ENCODE measurements at regions not wholly inside any gene's neighbourhood (a gene's known extent, or its start where the extent isn't known, plus 50 kb on each side); places are given as distances from the start of the nearest gene placed in this dataset.

DNA sequence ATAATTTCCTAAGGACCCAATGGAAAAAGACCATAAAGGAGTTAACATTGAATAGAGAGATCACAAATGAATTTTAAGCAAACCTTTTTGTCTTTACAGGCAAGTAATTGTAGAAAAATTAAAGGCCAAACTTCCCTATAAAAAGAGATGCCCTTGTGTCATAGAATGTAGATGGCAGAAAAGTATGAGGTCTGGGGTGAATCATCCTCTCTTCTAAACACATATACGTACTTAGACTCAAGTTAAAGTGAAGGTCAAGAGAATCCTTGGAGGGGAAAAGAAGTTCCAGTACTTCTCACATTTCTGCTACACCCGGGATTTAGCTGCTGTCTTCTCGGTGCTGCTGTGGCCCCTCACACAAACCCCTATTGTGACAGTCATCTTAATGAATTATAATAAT is 116.2 kb upstream of the ARID2 start:
- no peaks in the 10 kb centered on the region for H3K9me3 ChIP-seq (replicated peaks; ENCODE audit: control insufficient read depth, insufficient read depth, low read length)
- DNase-seq (ENCODE audit: low read depth, low spot score) (no peak), FAIRE-seq (no peak)
- H3K36me3 ChIP-seq (ENCODE audit: control insufficient read depth in 2 of 2, extremely low read depth in 1 of 2, insufficient read depth in 2 of 2, low read length in 2 of 2) = no peaks in the 10 kb centered on the region
- H3K4me2 ChIP-seq (ENCODE audit: insufficient read depth, low read length) = no peak overlapping the region
- H4K20me1 ChIP-seq (replicated peaks; ENCODE audit: control insufficient read depth, extremely low read depth, insufficient read depth, low read length) = no peaks in the 10 kb centered on the region
- no peaks in the 10 kb centered on the region for H3K9me1 ChIP-seq (replicated peaks; ENCODE audit: control insufficient read depth, extremely low read depth, insufficient read depth, low read length)
- POLR2A ChIA-PET = no interaction called here
- no peaks in the 10 kb centered on the region for H3K27me3 ChIP-seq (ENCODE audit: control insufficient read depth in 2 of 2, insufficient read depth in 2 of 2, low read length in 2 of 2)
- no peaks in the 10 kb centered on the region for H3K79me2 ChIP-seq (ENCODE audit: control insufficient read depth, insufficient read depth, low read length)
- dilution Hi-C loops (cut with MboI; ENCODE audit: extremely low pct_ligation_motif_present, low sequenced_read_pairs) (no loop called here), intact Hi-C loops (cut with micrococcal nuclease) (loop anchor here (10.0 kb wide), 1 partner anchor 348 kb away; no protein-coding TSS in a partner anchor)
- H3K4me1 ChIP-seq (ENCODE audit: control insufficient read depth, extremely low read depth, insufficient read depth, low read length) = peaks cover 31% of the 10 kb centered on the region
- TF ChIP-seq POLR2AphosphoS5 (IDR thresholded peaks at IDR 0.05; ENCODE audit: insufficient read depth, low read depth, low read length) (no peak), FOS (IDR thresholded peaks at IDR 0.05; ENCODE audit: borderline replicate concordance, insufficient read depth, low read length) (peak; percentile 18)
- no peak overlapping the region for H2AFZ ChIP-seq (ENCODE audit: low read depth, low read length)
- no peak overlapping the region for H3K27ac ChIP-seq (ENCODE audit: insufficient read depth, low read depth, low read length)
- BruUV-seq (replicated peaks) = no TSS peak
- CTCF ChIA-PET = interaction anchor here (1.5 kb wide), 1 partner anchor 69 kb away, joined by 8 read pairs; no protein-coding TSS in a partner anchor
- no peak overlapping the region for H3K4me3 ChIP-seq (replicated peaks in 1 of 3; ENCODE audit: insufficient read depth in 1 of 3, low read depth in 1 of 3, low read length in 3 of 3)
- no peak overlapping the region for H3K9ac ChIP-seq (replicated peaks; ENCODE audit: extremely low read depth, insufficient read depth, low read length)

DNA sequence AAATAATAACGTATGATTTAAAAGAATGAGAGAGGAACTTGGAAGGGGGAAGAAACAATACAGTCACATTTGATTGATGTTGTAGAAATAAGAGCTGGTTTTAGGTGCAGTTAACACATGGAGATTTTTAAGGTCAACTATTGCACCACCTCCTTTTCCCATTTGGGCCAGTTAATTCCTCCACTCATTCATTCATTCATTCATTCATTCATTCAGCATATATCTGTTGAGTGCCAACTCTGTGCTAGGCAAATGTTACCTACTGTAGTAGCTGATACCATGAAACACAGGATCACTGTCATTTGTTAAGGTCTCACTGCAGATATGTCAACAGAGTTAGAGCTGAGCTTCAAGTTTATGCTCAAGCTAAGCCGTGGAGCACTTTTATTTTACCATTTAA is 115.7 kb upstream of the ARID2 start:
- FAIRE-seq (no peak), DNase-seq (ENCODE audit: low read depth, low spot score) (no peak)
- Histone ChIP-seq H3K9me1 (replicated peaks; ENCODE audit: control insufficient read depth, extremely low read depth, insufficient read depth, low read length) (no peaks in the 10 kb centered on the region), H3K4me1 (ENCODE audit: control insufficient read depth, extremely low read depth, insufficient read depth, low read length) (peaks cover 31% of the 10 kb centered on the region), H3K4me2 (ENCODE audit: insufficient read depth, low read length) (no peak overlapping the region), H3K9me3 (replicated peaks; ENCODE audit: control insufficient read depth, insufficient read depth, low read length) (no peaks in the 10 kb centered on the region), H3K79me2 (ENCODE audit: control insufficient read depth, insufficient read depth, low read length) (no peaks in the 10 kb centered on the region), H2AFZ (ENCODE audit: low read depth, low read length) (no peak overlapping the region), H4K20me1 (replicated peaks; ENCODE audit: control insufficient read depth, extremely low read depth, insufficient read depth, low read length) (no peaks in the 10 kb centered on the region), H3K27ac (ENCODE audit: insufficient read depth, low read depth, low read length) (no peak overlapping the region), H3K9ac (replicated peaks; ENCODE audit: extremely low read depth, insufficient read depth, low read length) (no peak overlapping the region), H3K27me3 (ENCODE audit: control insufficient read depth in 2 of 2, insufficient read depth in 2 of 2, low read length in 2 of 2) (no peaks in the 10 kb centered on the region), H3K4me3 (replicated peaks in 1 of 3; ENCODE audit: insufficient read depth in 1 of 3, low read depth in 1 of 3, low read length in 3 of 3) (no peak overlapping the region), H3K36me3 (ENCODE audit: control insufficient read depth in 2 of 2, extremely low read depth in 1 of 2, insufficient read depth in 2 of 2, low read length in 2 of 2) (no peaks in the 10 kb centered on the region)
- BruUV-seq (replicated peaks) = no TSS peak
- dilution Hi-C loops (cut with MboI; ENCODE audit: extremely low pct_ligation_motif_present, low sequenced_read_pairs) = no loop called here
- CTCF ChIA-PET = interaction anchor here (1.0 to 1.5 kb wide), 2 partner anchors 18 to 70 kb away, joined by 3 to 5 read pairs; no protein-coding TSS in a partner anchor
- intact Hi-C loops (cut with micrococcal nuclease) = loop anchor here (10.0 kb wide), 1 partner anchor 349 kb away; no protein-coding TSS in a partner anchor
- POLR2A ChIA-PET = no interaction called here
- TF ChIP-seq POLR2AphosphoS5 (IDR thresholded peaks at IDR 0.05; ENCODE audit: insufficient read depth, low read depth, low read length) (no peak), GATA2 (IDR thresholded peaks at IDR 0.05; ENCODE audit: insufficient read depth, insufficient read length, low read depth, low read length) (no peak), POLR2A (IDR thresholded peaks at IDR 0.05; ENCODE audit: low read depth, low read length) (no peak), JUN (IDR thresholded peaks at IDR 0.05; ENCODE audit: borderline replicate concordance, insufficient read depth, insufficient read length, low read depth) (no peak), MYC (IDR thresholded peaks at IDR 0.05; ENCODE audit: low read depth, low read length) (no peak), EZH2 (IDR thresholded peaks at IDR 0.05; ENCODE audit: borderline replicate concordance, low read depth, low read length, severe bottlenecking) (no peak)
- TF ChIP-seq, protein P1, sequence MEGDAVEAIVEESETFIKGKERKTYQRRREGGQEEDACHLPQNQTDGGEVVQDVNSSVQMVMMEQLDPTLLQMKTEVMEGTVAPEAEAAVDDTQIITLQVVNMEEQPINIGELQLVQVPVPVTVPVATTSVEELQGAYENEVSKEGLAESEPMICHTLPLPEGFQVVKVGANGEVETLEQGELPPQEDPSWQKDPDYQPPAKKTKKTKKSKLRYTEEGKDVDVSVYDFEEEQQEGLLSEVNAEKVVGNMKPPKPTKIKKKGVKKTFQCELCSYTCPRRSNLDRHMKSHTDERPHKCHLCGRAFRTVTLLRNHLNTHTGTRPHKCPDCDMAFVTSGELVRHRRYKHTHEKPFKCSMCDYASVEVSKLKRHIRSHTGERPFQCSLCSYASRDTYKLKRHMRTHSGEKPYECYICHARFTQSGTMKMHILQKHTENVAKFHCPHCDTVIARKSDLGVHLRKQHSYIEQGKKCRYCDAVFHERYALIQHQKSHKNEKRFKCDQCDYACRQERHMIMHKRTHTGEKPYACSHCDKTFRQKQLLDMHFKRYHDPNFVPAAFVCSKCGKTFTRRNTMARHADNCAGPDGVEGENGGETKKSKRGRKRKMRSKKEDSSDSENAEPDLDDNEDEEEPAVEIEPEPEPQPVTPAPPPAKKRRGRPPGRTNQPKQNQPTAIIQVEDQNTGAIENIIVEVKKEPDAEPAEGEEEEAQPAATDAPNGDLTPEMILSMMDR (IDR thresholded peaks at IDR 0.05; ENCODE audit: extremely low read depth in 1 of 2, insufficient read depth in 1 of 2, low read depth in 1 of 2, low read length in 2 of 2) = no peak
- TF ChIP-seq, protein P2, sequence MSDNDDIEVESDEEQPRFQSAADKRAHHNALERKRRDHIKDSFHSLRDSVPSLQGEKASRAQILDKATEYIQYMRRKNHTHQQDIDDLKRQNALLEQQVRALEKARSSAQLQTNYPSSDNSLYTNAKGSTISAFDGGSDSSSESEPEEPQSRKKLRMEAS (IDR thresholded peaks at IDR 0.05; ENCODE audit: insufficient read depth, insufficient read length) = no peak

All from endothelial cell of umbilical vein (primary cell).